K562 (cell line): ENCODE measurements at regions not wholly inside any gene's neighbourhood (a gene's known extent, or its start where the extent isn't known, plus 50 kb on each side); places are given as distances from the start of the nearest gene placed in this dataset.

Source experiments
- ATAC-seq: fragments of 200-7000 bp; cut with Tn5 transposase; 3 replicates; pipeline ENCODE4 v1.9.1; 2020; ENCODE audit warnings: moderate library complexity
- BruUV-seq: library from RNA; stranded (reverse); fragments of 400-500 nt; replicated peaks from 2 replicates; lab custom pipeline; 2021; lab: Mats Ljungman, UMichigan
- CTCF ChIA-PET: fragments of 300-600 bp; formaldehyde crosslinking; extraction: SDS; loops from one replicate; lab custom pipeline; 2021; ENCODE audit warnings: low intra/inter-chr PET ratio; lab: Yijun Ruan, JAX
- POLR2A ChIA-PET: fragments of 300-600, 350-650 bp; sonication (Branson Sonifier 250); formaldehyde crosslinking; extraction: SDS; loops from one replicate; lab custom pipeline; 2021; ENCODE audit warnings: antibody characterized with exemption, inconsistent platforms; lab: Yijun Ruan, JAX
- DNase-seq, 4 experiments: peaks; one replicate each; pipeline versions ENCODE4 v3.0.0 to v3.0.0-alpha.2; 2011 to 2018; ENCODE audit warnings: low spot score in 3 of 4, mixed read lengths in 3 of 4; ENCODE audit errors: extremely low read depth in 1 of 4
- FAIRE-seq: peaks from 2 replicates; lab custom pipeline; 2011; peaks lifted over from hg19 to GRCh38; lab: Jason Lieb, UNC
- H2AFZ ChIP-seq: 2 replicates; pipeline ENCODE4 v1.6.0; 2011; ENCODE audit warnings: low read depth, low read length, control low read depth, inconsistent platforms
- H3K27ac ChIP-seq: fragments of 200-600 bp; 3 replicates; pipeline ENCODE4 v1.8.0; 2011; ENCODE audit warnings: low read depth, mild to moderate bottlenecking, control low read depth, inconsistent platforms, low read length, moderate library complexity, mixed read lengths; ENCODE audit errors: extremely low read depth
- H3K27me3 ChIP-seq, 2 experiments: fragments of 300-600 bp in 1 of 2; 2 replicates in 1 of 2; 3 replicates in 1 of 2; pipeline versions ENCODE4 v1.6.0 to v1.8.0; 2011; ENCODE audit warnings: inconsistent platforms in 2 of 2, low read length in 2 of 2, mild to moderate bottlenecking in 1 of 2, mixed read lengths in 1 of 2, moderate library complexity in 1 of 2; ENCODE audit not compliant: control insufficient read depth in 2 of 2, insufficient read depth in 2 of 2
- H3K36me3 ChIP-seq: fragments of 300-600 bp; 3 replicates; pipeline ENCODE4 v1.8.0; 2011; ENCODE audit warnings: mild to moderate bottlenecking, low read length, inconsistent platforms; ENCODE audit not compliant: control insufficient read depth, insufficient read depth
- H3K4me1 ChIP-seq, 2 experiments: fragments of 200-600 bp in 1 of 2; replicated peaks in 1 of 2; 2 replicates in 1 of 2; 3 replicates in 1 of 2; pipeline versions ENCODE4 v1.5.1 to v1.8.0; 2011; ENCODE audit warnings: inconsistent platforms in 2 of 2, low read length in 2 of 2, mild to moderate bottlenecking in 1 of 2, mixed read lengths in 1 of 2, moderate library complexity in 1 of 2; ENCODE audit not compliant: control insufficient read depth in 2 of 2, insufficient read depth in 2 of 2
- H3K4me2 ChIP-seq: 2 replicates; pipeline ENCODE4 v1.6.1; 2011; ENCODE audit warnings: low read length, control low read depth, inconsistent platforms, mixed read lengths; ENCODE audit not compliant: insufficient read depth
- H3K4me3 ChIP-seq: fragments of 200-600 bp; sonication (generic), shearing (Covaris generic); 2 replicates; pipeline ENCODE4 v1.5.1; 2016; ENCODE audit warnings: control low read depth, inconsistent platforms
- H3K79me2 ChIP-seq: fragments of 200-600 bp; 3 replicates; pipeline ENCODE4 v1.8.0; 2011; ENCODE audit warnings: low read length, inconsistent platforms; ENCODE audit not compliant: control insufficient read depth, insufficient read depth
- H3K9ac ChIP-seq, 2 experiments: 2 replicates each; pipeline versions ENCODE4 v1.6.0 to v1.6.1; 2011; ENCODE audit warnings: low read depth in 2 of 2, low read length in 2 of 2, control low read depth in 1 of 2, inconsistent platforms in 1 of 2, mild to moderate bottlenecking in 1 of 2, mixed read lengths in 1 of 2; ENCODE audit not compliant: insufficient read depth in 1 of 2
- H3K9me1 ChIP-seq: one replicate; pipeline ENCODE4 v1.6.0; 2011; ENCODE audit warnings: inconsistent platforms, mild to moderate bottlenecking, low read length, moderate library complexity; ENCODE audit not compliant: control insufficient read depth, insufficient read depth
- H3K9me3 ChIP-seq: replicated peaks from 2 replicates; pipeline ENCODE4 v1.5.1; 2011; ENCODE audit warnings: low read depth, low read length, inconsistent platforms; ENCODE audit not compliant: control insufficient read depth, insufficient read depth
- H4K20me1 ChIP-seq: replicated peaks from 2 replicates; pipeline ENCODE4 v1.6.1; 2011; ENCODE audit warnings: low read length, inconsistent platforms, mixed read lengths; ENCODE audit not compliant: control insufficient read depth, insufficient read depth
- CEBPG ChIP-seq, 3 experiments: fragments of 200-800 bp in 1 of 3; sonication (Bioruptor generic) in 1 of 3; sonication (generic) in 1 of 3; formaldehyde crosslinking in 1 of 3; IDR thresholded peaks in 2 of 3; conservative IDR thresholded peaks in 1 of 3; 2 replicates each; pipeline versions ENCODE4 v1.6.1 to v1.8.0; 2016 to 2022; ENCODE audit warnings: missing compliant biosample characterization in 2 of 3, missing genetic modification characterization in 2 of 3, mild to moderate bottlenecking in 1 of 3, missing genetic modification reagents in 1 of 3
- DDX20 ChIP-seq: fragments of 450-650 bp; IDR thresholded peaks from 2 replicates; pipeline ENCODE4 v1.6.1; 2016; ENCODE audit warnings: missing genetic modification characterization, low read depth, mild to moderate bottlenecking, missing compliant biosample characterization, moderate library complexity
- MIER1 ChIP-seq: fragments of 450-650 bp; IDR thresholded peaks from 2 replicates; pipeline ENCODE4 v1.6.1; 2016; ENCODE audit warnings: antibody characterized with exemption, mild to moderate bottlenecking, low read depth
- NFXL1 ChIP-seq: fragments of 450-650 bp; formaldehyde crosslinking; IDR thresholded peaks from 2 replicates; pipeline ENCODE4 v1.4.0; 2021; ENCODE audit warnings: mild to moderate bottlenecking
- STAT5A ChIP-seq: IDR thresholded peaks from 2 replicates; pipeline ENCODE4 v1.6.1; 2012; ENCODE audit warnings: low read length, inconsistent platforms, borderline replicate concordance
- TCF3 ChIP-seq: sonication (generic); formaldehyde crosslinking; IDR thresholded peaks from 2 replicates; pipeline ENCODE4 v1.4.0; 2020; ENCODE audit warnings: mild to moderate bottlenecking, missing genetic modification reagents
- ZBTB7A ChIP-seq: IDR thresholded peaks from 2 replicates; pipeline ENCODE4 v1.6.1; 2011; ENCODE audit warnings: low read depth, mild to moderate bottlenecking, low read length, moderate library complexity, borderline replicate concordance; ENCODE audit not compliant: control insufficient read depth
- ZNF830 ChIP-seq: fragments of 250-450 bp; sonication (Bioruptor Pico); IDR thresholded peaks from 2 replicates; pipeline ENCODE4 v1.5.0; 2021; ENCODE audit warnings: mild to moderate bottlenecking
- WGBS: fragments of 100-300 bp; shearing (Covaris generic); methylation state at CpG from one replicate; pipeline ENCODE4 v1.1.6; 2016; ENCODE audit warnings: low coverage, mixed read lengths; ENCODE audit not compliant: insufficient coverage; ENCODE audit errors: missing lambda C conversion rate; 5-methylcytosine and 5-hydroxymethylcytosine counted together
- in situ Hi-C: fragments of 300-500 bp; cut with MboI; formaldehyde crosslinking; loops from 4 replicates; pipeline ENCODE4 v1.15.0; 2018; ENCODE audit warnings: inconsistent platforms, mixed read lengths
- intact Hi-C: fragments of 100-400 bp; cut with micrococcal nuclease; formaldehyde crosslinking; loops from 2 replicates; pipeline ENCODE4 v1.14.2; 2022

DNA sequence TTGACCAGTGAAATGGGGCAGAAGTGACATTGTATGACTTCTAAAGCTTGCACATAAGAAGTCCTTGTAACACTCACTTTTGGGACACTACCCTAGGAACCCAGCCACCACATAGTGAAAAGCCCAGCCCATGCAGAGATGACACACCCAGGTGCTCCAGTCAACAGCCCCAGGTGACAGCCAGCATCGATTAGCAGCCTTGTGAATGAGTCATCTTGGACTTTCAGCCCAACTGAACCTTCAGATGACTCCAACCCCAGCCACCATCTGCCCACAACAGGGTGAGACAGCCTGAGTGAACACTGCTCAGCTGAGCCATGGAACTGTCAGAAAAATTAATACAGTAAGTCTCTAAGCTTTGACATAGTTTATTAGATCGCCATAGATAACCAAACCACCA, 458.6 kb downstream of the ZSWIM6 start (continued):
- TF ChIP-seq NFXL1, result no peak

GRCh38 chr5:61796773-61797172, 464.7 kb downstream of the ZSWIM6 start:
- Histone ChIP-seq H3K4me2 (no peak overlapping the region), H3K27ac (no peak overlapping the region), H3K9me1 (no peaks in the 10 kb centered on the region), H4K20me1 (no peaks in the 10 kb centered on the region), H3K79me2 (no peaks in the 10 kb centered on the region), H2AFZ (no peak overlapping the region), H3K9ac (no peak overlapping the region), H3K4me3 (no peak overlapping the region), H3K9me3 (no peaks in the 10 kb centered on the region), H3K4me1 (no peaks in the 10 kb centered on the region), H3K36me3 (no peaks in the 10 kb centered on the region), H3K27me3 (no peaks in the 10 kb centered on the region)
- 3% methylated on average over 4 of the region's 4 CpGs for WGBS
- TF ChIP-seq DDX20 (no peak), STAT5A (no peak), CEBPG (CRISPR knock-in tag; IDR thresholded peaks at IDR 0.05) (no peak), CEBPG (tag; conservative IDR thresholded peaks at IDR 0.05 in 1 of 2, IDR thresholded peaks at IDR 0.05 in 1 of 2) (no peak), TCF3 (CRISPR knock-in tag) (no peak), ZBTB7A (no peak), MIER1 (no peak), ZNF830 (no peak)
- no peak for DNase-seq
- no TSS peak for BruUV-seq
- ATAC-seq, result no peak
- ChIA-PET POLR2A (no interaction called here), CTCF (no interaction called here)
- in situ Hi-C loops (no loop called here), intact Hi-C loops (no loop called here)
- FAIRE-seq, result no peak
